ENCODE measurements at regions not wholly inside any gene's neighbourhood (a gene's known extent, or its start where the extent isn't known, plus 50 kb on each side); places are given as distances from the start of the nearest gene placed in this dataset.

DNA sequence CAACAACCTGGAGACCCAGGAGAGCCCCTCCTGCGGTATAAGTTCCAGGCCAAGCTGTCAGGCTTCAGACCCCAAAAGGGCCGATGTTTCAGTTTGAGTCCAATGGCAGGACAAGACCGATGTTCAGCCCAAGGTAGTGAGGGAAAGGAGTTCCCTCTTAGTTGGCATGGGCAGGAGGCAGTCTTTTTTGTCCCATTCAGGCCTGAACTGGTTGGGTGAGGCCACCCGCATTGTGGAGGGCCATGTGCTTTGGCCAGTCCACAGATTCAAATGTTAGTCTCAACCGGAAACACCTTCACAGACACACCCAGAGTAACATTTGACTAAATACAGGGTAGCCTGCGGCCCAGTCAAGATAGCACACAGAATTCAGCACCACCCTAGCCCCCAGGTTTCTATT, 89.6 kb upstream of the ANKRD10 start:
- TF ChIP-seq FOXA1 (IDR thresholded peaks at IDR 0.05) (no peak), FOXM1 (IDR thresholded peaks at IDR 0.05; ENCODE audit: borderline replicate concordance) (no peak), CTBP1 (IDR thresholded peaks at IDR 0.05; ENCODE audit: borderline replicate concordance) (no peak), SP1 (IDR thresholded peaks at IDR 0.05) (no peak), PKNOX1 (IDR thresholded peaks at IDR 0.05) (no peak), HDGF (IDR thresholded peaks at IDR 0.05; ENCODE audit: borderline replicate concordance) (no peak)

Measured in HEK293T (cell line).